GM18526 (cell line): ENCODE measurements at regions not wholly inside any gene's neighbourhood (a gene's known extent, or its start where the extent isn't known, plus 50 kb on each side); places are given as distances from the start of the nearest gene placed in this dataset.

Experiments used
- POLR2A ChIP-seq: IDR thresholded peaks from 3 replicates; pipeline ENCODE4 v1.6.1; 2011; ENCODE audit not compliant: insufficient read length; ENCODE audit errors: extremely low read depth

DNA sequence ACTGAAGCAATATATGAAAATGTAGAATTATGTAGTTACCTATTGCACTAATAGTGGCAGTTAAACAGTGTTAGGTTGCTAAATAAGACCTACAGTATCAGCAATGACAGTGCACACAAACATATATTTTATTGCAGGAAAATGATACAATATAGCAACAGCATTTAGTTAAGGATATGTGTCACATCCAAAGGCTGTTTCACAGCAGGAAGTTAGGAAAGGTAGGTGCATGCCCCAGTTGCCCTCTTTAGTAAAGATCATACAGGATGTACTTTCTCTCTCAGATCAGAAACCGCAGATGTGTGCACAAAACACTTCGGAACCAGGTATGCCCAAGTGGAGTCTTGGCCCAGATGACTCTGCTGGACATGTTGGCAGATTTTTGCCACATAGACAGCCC lies 444.1 kb downstream of the XIRP2 start:
- TF ChIP-seq POLR2A, result no peak

DNA sequence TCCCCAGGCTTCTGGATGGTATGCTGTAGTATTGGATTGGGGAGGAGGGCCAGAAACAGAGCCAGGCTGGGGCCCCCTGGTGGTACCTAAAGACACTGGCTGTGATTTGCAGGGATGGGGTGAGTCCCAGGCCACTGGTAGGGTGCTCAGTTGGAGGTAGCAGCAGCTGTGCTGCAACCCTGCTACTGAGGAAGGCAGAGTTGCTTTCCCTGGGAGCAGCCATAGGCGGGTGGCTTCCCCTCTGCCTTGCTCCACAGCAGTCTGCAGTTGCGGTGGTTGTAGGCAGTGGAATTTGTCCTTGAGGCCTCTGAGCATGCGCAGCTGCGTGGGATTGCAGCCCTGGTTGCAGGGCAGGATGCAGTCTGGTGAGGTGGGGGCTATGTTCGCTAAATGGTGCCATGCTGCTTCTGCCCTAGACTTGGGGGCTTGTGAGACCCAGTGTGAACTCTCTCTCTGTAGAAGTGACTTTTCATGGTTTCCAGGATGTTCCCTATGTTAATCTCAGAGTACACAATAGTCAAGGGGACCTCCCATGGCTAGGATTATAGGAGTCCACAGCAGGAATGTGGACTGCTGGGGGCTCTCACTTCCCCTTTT lies 443.5 kb downstream of the XIRP2 start:
- TF ChIP-seq POLR2A, result no peak

DNA sequence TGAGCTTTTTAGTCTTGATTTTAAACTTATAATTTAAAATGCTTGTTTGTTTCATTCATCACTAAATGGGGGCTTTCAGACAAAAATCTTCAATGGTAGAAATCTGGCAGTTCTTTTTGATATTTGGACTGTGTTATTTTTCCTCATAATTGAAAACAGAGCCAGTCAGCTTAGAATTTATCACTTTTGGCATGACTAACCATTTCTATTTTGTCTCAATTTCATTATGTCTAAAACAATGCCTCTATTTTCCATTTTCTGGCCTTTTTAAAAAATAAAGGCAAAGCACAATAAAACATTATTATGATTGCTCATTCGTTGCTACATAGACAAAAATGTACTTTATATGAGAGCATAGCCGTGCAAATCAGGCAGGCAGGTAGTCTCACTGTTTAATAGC lies 434.5 kb downstream of the XIRP2 start:
- no peak for TF ChIP-seq POLR2A

DNA sequence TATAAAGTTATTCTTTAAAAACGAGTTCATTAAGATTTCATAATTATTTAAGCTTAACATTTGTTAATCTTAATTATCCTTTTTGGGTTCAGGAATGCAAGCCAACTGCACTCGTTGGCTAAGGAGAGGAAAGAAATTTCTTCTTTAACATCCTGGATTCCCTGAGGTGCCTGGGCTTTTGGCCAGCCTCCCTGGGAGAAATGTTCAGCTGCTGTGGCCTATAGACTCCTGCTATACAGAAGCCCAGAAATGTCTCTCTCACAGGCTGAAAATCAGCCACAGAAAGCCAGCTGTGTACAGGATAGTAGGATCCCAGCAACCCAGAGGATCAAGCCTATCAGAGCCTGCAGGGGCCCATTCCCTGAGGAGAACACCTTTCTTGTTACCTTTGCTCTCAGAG lies 430.3 kb downstream of the XIRP2 start:
- TF ChIP-seq POLR2A, result no peak

DNA sequence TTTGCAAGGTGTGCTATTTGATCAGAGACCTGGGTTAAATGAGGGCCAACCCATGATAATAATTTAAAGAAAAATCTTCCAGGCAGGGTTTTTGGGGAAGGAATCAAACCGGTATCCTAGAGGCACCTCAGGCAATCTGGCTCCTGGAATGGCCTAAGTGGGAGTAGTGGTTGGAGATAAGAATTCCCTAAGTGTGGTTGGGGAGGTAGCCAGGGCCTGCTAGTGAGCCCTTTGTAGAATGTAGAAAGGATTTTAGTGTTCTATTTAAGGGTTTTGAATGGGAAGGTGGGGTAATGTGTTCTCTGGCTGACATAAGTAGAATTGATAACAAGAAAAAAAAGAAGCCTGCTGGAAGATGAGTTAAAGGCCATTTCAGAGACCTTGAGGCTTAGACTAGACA lies 422.2 kb downstream of the XIRP2 start:
- no peak for TF ChIP-seq POLR2A
